ENCODE measurements at regions not wholly inside any gene's neighbourhood (a gene's known extent, or its start where the extent isn't known, plus 50 kb on each side); places are given as distances from the start of the nearest gene placed in this dataset.

DNA sequence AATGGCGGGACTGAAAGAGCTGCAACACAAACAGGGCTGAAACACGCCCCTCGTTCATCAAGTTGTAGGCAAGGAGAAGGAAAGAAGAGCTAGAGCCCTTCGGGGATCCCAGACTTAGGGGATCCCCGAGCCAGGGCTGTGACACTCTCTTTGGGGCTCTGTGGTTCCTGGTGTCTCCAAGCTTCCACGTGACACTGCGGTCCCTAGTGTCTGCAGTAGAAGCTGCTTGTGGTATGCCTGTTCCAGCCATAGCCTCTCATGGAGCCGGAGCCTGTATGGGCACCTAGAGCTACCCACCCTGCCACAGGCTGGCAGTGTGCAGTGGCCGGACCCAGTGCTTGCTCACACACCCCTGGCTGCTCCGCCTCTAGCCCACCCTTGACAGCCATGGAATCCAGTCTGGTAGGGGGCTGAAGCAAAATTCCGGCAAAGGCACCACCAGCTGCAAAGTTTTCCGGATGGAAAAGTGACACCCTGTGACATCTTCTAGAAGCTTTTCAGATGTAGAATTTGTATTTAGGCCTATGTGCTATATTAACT lies 1439.6 kb upstream of the ACO1 start:
- Histone ChIP-seq H3K56ac (ENCODE audit: extremely low read depth, insufficient read depth, low read length) (no peak overlapping the region), H3K23ac (ENCODE audit: low read depth, low read length) (no peak overlapping the region), H3K9me1 (ENCODE audit: insufficient read depth, low read length) (no peaks in the 10 kb centered on the region), H3K4me3 (ENCODE audit: insufficient read depth, low read depth, low read length) (no peak overlapping the region), H3K4ac (ENCODE audit: low read depth, low read length) (no peak overlapping the region), H3K4me1 (ENCODE audit: control insufficient read depth, insufficient read depth, low read length) (no peaks in the 10 kb centered on the region), H3K14ac (replicated peaks; ENCODE audit: low read depth, low read length) (no peak overlapping the region), H4K91ac (ENCODE audit: insufficient read depth, low read depth, low read length) (no peak overlapping the region), H2AFZ (replicated peaks; ENCODE audit: low read length, poor library complexity) (no peak overlapping the region), H3K27ac (ENCODE audit: insufficient read depth, low read length) (no peak overlapping the region), H3K9me3 (ENCODE audit: control insufficient read depth, insufficient read depth, low read length) (peaks cover 14% of the 10 kb centered on the region), H4K20me1 (ENCODE audit: insufficient read depth, low read length) (no peaks in the 10 kb centered on the region), H3K9ac (ENCODE audit: low read depth, low read length) (no peak overlapping the region), H2BK20ac (ENCODE audit: low read depth, low read length) (no peak overlapping the region), H2BK120ac (ENCODE audit: low read depth, low read length) (no peak overlapping the region), H3K36me3 (ENCODE audit: control insufficient read depth, insufficient read depth, low read length) (no peaks in the 10 kb centered on the region), H4K5ac (ENCODE audit: low read depth, low read length) (no peak overlapping the region), H3K79me1 (ENCODE audit: low read depth in 1 of 2, low read length in 2 of 2) (no peaks in the 10 kb centered on the region), H3K4me2 (ENCODE audit: low read depth, low read length) (no peak overlapping the region), H2BK5ac (ENCODE audit: low read depth, low read length, poor library complexity, severe bottlenecking) (no peak overlapping the region), H2AK9ac (replicated peaks; ENCODE audit: low read depth, low read length, poor library complexity) (no peak overlapping the region), H2BK15ac (ENCODE audit: low read depth, low read length) (no peak overlapping the region), H2AK5ac (ENCODE audit: low read depth, low read length) (no peak overlapping the region), H4K8ac (ENCODE audit: low read depth in 2 of 2, low read length in 2 of 2) (no peak overlapping the region), H3K18ac (ENCODE audit: low read depth, low read length) (no peak overlapping the region), H3K27me3 (ENCODE audit: control insufficient read depth, insufficient read depth, low read length) (no peaks in the 10 kb centered on the region)
- no peak for DNase-seq
- ChIA-PET CTCF (no interaction called here), POLR2A (ENCODE audit: unreplicated experiment) (no interaction called here)
- dilution Hi-C loops (cut with HindIII; ENCODE audit: low sequenced_read_pairs, unreplicated experiment) (no loop called here), intact Hi-C loops (cut with micrococcal nuclease) (no loop called here), in situ Hi-C loops (cut with MboI; ENCODE audit: low sequenced_read_pairs) (no loop called here)
- TF ChIP-seq MAZ (IDR thresholded peaks at IDR 0.05; ENCODE audit: borderline replicate concordance, low read depth, low read length) (no peak), USF2 (IDR thresholded peaks at IDR 0.05; ENCODE audit: low read depth, low read length) (no peak), CTCF (conservative IDR thresholded peaks at IDR 0.05; ENCODE audit: low read depth, low read length) (no peak), CEBPB (IDR thresholded peaks at IDR 0.05; ENCODE audit: low read depth, low read length) (no peak), ELK1 (IDR thresholded peaks at IDR 0.05; ENCODE audit: borderline replicate concordance, low read depth, low read length) (no peak), NFE2L2 (IDR thresholded peaks at IDR 0.05; ENCODE audit: low read depth, low read length) (no peak), CHD1 (IDR thresholded peaks at IDR 0.05; ENCODE audit: low read depth, low read length) (no peak), RAD21 (IDR thresholded peaks at IDR 0.05; ENCODE audit: low read length) (no peak), POLR2A (IDR thresholded peaks at IDR 0.05; ENCODE audit: low read depth, low read length) (no peak), BHLHE40 (IDR thresholded peaks at IDR 0.05; ENCODE audit: low read depth, low read length) (no peak), MXI1 (IDR thresholded peaks at IDR 0.05; ENCODE audit: borderline replicate concordance, low read depth, low read length) (no peak), RCOR1 (IDR thresholded peaks at IDR 0.05; ENCODE audit: insufficient replicate concordance, low read length) (no peak), FOS (IDR thresholded peaks at IDR 0.05; ENCODE audit: low read depth, low read length) (no peak)
- no TSS peak for BruUV-seq (replicated peaks)
- no CpG with 5 or more reads among the region's 12 CpGs for WGBS, 2 experiments (ENCODE audit: extremely low coverage in 2 of 2, insufficient read length in 1 of 2)
- ATAC-seq (ENCODE audit: low read depth), result no peak
